Heart left ventricle (tissue), 13 donors: ENCODE measurements at regions not wholly inside any gene's neighbourhood (a gene's known extent, or its start where the extent isn't known, plus 50 kb on each side); places are given as distances from the start of the nearest gene placed in this dataset.

Source experiments
- POLR2A ChIP-seq, 2 donors: fragments of 450-650 bp; IDR thresholded peaks; one replicate each; pipeline ENCODE4 v1.6.1; 2017; ENCODE audit warnings: antibody characterized with exemption in 2 of 2, mild to moderate bottlenecking in 2 of 2, moderate library complexity in 2 of 2
- TF ChIP-seq, protein P1 (sequence below), 12 donors: fragments of 200-600 bp; sonication (generic) in 4 of 12; IDR thresholded peaks; one replicate each; pipeline versions ENCODE4 v1.5.0 to v1.8.0; 2018 to 2022; ENCODE audit warnings: antibody characterized with exemption in 12 of 12, mild to moderate bottlenecking in 5 of 12
- donor health status: ischemic (EF 13 %, LVEDD 7.1; RV severe dilation, severe dysfunction).
- donor health status: DM: no; HTN: yes; CAD: no.
- donor health status: DM: no; HTN: no; CAD: no.
- donor health status: ischemic (EF 25% LVEDD 6.9; RV normal size, moderate dysfunction).
- donor health status: ischemic (EF 25% LVEDD 5.7; RV mildly dilated, moderate dysfunction).
- donor health status: ischemic (EF 35%, LVEDD 5.7; RV mildly dilated, moderate dysfunction).
- donor health status: nonischemic (EF 11% LVEDD 7.7; RV severe dilation, severe dysfunction).
- donor health status: DM: yes; HTN: yes; CAD: no.
- donor health status: PGD.
- donor health status: ischemic (EF 29% LVEDD 5.4; RV normal size, mild dysfunction).
- donor health status: nonischemic (EF 23%, LVEDD 6.1; RV moderate dilation, normal function).

DNA sequence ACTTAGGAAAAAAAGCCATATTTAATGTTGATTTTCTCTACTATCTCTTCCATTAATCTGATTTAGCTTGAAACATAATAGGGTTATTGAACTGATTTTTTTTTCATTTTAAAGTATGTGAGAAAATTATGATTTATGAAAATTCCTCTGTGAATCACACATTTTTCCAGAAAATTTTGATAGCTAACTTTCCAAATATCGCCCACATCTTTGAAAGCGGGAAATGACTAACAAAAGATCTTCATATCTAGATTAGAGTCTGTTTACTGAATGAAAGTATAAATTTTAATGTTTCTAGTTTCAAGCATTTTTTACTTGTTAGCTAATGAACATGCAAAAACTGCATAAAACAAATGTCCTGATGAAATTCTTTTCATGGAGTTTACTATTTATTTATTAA lies 97.4 kb downstream of the POSTN start:
- TF ChIP-seq, protein P1, sequence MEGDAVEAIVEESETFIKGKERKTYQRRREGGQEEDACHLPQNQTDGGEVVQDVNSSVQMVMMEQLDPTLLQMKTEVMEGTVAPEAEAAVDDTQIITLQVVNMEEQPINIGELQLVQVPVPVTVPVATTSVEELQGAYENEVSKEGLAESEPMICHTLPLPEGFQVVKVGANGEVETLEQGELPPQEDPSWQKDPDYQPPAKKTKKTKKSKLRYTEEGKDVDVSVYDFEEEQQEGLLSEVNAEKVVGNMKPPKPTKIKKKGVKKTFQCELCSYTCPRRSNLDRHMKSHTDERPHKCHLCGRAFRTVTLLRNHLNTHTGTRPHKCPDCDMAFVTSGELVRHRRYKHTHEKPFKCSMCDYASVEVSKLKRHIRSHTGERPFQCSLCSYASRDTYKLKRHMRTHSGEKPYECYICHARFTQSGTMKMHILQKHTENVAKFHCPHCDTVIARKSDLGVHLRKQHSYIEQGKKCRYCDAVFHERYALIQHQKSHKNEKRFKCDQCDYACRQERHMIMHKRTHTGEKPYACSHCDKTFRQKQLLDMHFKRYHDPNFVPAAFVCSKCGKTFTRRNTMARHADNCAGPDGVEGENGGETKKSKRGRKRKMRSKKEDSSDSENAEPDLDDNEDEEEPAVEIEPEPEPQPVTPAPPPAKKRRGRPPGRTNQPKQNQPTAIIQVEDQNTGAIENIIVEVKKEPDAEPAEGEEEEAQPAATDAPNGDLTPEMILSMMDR (IDR thresholded peaks at IDR 0.05): no peak
- TF ChIP-seq POLR2A (IDR thresholded peaks at IDR 0.05): no peak
